Transverse colon (tissue), 3 donors: ENCODE measurements at regions not wholly inside any gene's neighbourhood (a gene's known extent, or its start where the extent isn't known, plus 50 kb on each side); places are given as distances from the start of the nearest gene placed in this dataset.

Experiments
- CTCF ChIP-seq, 5 experiments: fragments of 200-600 bp in 3 of 5; fragments of 450-650 bp in 2 of 5; sonication (generic) in 3 of 5; IDR thresholded peaks; 1 replicate in 2 of 5; 2 replicates in 3 of 5; pipeline ENCODE4 v1.5.1; 2016 to 2017; ENCODE audit warnings: antibody characterized with exemption in 5 of 5, inconsistent platforms in 3 of 5, mild to moderate bottlenecking in 2 of 5, moderate library complexity in 1 of 5
- POLR2A ChIP-seq: fragments of 450-650 bp; IDR thresholded peaks from one replicate; pipeline ENCODE4 v1.6.1; 2016; ENCODE audit warnings: antibody characterized with exemption, mild to moderate bottlenecking, moderate library complexity

DNA sequence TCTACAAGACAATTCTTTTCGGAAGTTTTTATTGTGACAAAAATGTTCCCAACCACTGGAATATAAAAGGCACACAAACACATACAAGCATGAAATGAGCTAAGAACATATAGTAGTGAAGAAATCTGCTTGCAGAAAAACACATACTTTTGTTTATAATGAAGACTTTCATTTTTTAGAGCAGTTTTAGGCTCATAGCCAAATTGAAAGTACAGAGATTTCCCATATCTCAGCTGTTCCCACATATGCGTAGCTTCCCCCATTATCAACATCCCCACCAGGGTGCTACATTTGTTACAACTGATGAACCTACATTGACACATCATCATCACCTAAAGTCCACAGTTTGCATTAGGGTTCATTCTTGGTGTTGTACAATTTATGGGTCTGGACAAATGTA is 249.4 kb downstream of the KCTD12 start:
- TF ChIP-seq CTCF (IDR thresholded peaks at IDR 0.05) (no peak), POLR2A (no peak)
